DMS153 treated with DMSO at 0.1 percent for 48 hours (cell line): ENCODE measurements at regions not wholly inside any gene's neighbourhood (a gene's known extent, or its start where the extent isn't known, plus 50 kb on each side); places are given as distances from the start of the nearest gene placed in this dataset.

Source experiments
- DNase-seq: peaks from one replicate; lab custom pipeline; 2025; ENCODE audit not compliant: unreplicated experiment; lab: John Stamatoyannopoulos, UW

- DNase-seq = no peak
Measured at GRCh38 chr18:72470391-72470790, 73.8 kb downstream of the CBLN2 start.

DNA sequence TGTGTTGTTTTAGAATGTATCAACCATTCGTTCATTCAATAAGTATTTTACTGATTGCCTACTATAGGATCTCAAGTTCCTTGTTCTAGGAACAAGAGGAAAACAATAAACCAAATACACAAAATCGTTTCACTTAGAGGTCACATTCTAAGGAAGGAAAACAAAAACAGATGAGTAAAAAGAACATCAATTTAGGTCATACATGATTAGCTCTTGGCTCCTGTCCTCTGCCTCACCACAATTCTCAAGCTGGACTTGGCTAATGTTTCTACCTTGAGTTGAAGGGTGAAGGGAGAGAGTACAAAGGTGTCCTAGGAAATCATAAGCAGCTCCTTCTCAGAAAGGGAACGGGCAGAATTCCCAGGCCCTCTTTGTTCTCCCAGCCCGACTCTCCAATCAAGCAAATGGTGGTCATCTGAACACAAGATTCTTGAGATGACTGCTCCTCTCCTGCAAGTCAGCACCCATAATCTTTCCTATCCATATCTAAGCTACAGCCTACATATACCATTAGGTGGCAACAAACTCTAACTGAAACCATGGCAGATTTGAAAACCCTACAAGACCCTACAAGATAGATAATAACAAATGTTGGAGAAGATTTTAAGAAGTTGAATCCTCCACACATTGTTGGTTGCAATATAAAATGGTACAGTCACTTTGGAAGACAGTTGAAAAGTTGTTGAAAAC is 76.0 kb downstream of the CBLN2 start:
- DNase-seq = no peak

- no peak for DNase-seq
Measured at GRCh38 chr18:72460210-72460680, 83.9 kb downstream of the CBLN2 start.

GRCh38 chr18:72458271-72458670 is 85.9 kb downstream of the CBLN2 start:
- no peak for DNase-seq

DNA sequence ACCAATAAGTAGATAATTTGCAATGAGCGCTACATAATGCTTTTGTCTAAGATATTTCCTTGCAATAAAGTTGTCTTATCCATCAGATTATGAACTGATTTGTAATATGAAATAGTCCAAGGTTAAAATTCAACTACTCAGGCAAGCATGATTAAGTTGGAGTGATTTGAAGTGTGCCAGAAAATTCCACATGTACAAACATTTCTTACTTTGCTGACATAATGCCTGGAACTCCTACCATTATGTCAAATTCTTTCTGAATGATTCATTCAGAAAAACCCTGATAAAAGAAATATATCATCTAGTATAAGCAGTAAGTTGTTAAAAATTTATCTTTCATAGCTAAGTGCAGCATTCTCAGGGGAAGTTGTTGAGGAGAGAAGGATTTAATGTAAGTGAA is 87.3 kb downstream of the CBLN2 start:
- DNase-seq = no peak

- no peak for DNase-seq
Measured at GRCh38 chr18:72452328-72452727, 91.8 kb downstream of the CBLN2 start.

DNA sequence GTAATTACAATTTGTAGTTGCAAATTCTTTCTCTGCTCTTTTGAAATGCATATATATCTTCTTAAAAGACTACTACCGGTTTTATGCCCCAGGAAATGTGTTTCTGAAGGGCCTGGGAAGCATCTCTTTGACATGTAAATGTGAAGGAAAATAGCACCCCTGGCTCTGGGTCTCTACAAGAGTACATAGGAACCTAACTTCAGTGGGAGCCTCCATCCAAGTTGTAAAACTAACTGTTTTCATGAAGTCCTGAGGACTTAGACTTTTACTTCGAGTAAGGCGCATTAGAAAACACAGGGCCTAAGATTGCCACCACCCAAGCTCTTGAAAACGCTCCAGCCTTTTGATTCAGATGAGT is 99.4 kb downstream of the CBLN2 start:
- DNase-seq = no peak

GRCh38 chr18:72444111-72444797 is 99.9 kb downstream of the CBLN2 start:
- no peak for DNase-seq

DNA sequence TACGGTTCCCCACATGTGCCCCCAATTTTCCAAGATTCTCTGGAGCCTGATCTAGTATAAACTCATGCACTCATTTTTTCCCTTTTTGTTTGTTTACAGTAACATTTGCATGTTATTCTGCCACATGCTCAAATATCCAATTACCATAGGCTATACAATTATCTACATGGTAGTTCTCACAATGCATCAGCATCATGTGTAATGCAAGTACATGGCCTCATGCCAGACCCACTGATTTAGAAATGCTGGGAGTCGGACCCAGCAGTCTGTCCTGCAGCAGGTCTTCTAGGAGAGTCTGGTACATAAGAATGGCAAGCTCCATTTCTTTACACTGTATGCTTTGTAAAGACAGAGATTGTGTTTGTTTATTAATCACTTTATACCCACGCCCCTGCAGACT is 107.7 kb downstream of the CBLN2 start:
- DNase-seq = no peak

DNA sequence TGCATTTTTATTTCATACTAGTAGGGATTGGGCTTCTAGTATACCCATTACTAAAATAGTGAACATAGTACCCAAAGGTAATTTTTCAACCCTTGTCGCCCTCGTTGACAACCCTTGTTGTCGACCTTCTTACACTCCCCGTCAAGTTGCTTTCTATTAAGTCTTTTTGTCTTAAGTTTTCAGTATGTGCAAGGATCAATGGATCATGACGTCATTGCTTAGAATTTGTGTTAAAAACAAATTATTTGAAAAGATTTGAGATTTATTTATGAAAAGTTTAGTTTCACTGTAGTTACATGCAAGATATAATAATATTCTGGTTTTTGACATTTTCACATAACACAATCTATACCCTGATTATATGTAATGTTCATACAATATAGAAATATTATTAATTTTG is 110.4 kb downstream of the CBLN2 start:
- no peak for DNase-seq

GRCh38 chr18:72427721-72428120 is 116.4 kb downstream of the CBLN2 start:
- no peak for DNase-seq

GRCh38 chr18:72419914-72420313 is 124.2 kb downstream of the CBLN2 start:
- no peak for DNase-seq

DNA sequence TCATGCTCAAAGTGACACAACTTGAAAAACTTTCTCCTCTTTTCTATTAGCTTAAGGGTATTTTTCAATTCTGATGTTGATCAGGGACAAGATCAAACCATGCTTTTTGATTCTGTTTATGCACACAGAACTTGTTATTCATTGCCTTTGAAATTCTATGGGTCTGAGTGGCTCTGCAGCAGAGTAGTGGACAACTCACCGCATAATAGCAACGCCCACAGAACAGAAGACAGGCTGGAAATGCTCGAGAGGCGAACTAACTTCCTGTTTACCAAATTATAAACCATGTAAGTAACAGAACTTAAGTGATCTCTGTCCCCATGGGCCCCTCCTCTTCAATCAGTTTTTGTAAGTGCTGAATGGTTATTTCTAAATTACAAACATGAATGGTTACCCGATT is 131.2 kb downstream of the CBLN2 start:
- no peak for DNase-seq

DNA sequence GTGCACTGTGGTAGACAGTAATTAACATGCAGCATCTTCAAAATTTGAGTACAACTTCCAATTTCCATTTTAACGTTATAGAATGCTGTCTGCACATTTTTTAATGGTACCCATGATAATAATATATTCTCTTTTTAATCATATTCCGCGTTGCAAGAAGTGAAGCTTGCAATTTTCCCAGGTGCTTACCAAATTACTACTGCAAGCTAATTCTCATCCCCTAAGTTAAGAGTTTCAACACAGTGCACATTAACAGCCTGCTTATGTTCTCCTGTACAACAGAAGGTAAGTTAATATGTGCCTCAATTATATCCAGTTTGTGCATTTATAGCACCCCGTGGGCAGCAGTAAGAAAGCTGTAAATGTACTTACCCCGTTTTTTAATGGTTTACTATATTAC is 132.9 kb downstream of the CBLN2 start:
- no peak for DNase-seq

DNA sequence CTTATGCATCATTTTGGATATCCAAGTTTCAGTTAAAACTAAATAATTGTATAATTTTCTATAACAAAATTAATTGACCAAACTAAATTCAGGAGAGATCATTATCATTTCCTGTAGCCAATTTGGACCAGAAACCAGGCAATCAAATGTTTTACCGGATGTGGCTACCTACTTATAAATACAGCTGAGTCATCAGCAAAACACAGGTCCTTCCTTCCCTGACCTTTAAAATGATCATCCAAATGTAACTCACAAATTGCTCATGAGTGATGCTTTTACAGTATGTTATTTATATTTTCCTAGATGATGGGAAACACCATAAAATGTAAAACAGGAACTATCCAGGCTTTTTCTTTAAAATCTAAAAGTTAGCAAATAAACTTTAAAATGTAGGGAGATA is 133.7 kb downstream of the CBLN2 start:
- no peak for DNase-seq

DNA sequence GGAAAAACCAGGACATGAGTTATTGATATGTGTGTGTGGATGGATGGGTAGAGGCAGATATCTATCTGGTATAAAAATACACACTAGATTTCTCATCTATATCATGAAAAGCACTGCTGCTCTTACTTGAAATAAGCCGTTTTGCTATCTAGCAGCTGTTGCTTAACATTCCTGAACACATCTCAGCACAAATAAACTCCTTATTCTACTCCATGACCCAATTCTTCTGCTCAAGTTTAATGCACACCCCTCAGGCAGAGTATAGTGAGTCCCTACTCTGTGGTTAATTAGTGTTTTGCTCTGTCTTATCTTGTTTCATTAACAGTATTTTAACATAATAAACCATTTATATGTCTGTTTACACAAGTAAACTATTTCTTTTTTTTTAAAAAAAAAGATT is 134.2 kb downstream of the CBLN2 start:
- no peak for DNase-seq

GRCh38 chr18:72407048-72407447 is 137.1 kb downstream of the CBLN2 start:
- DNase-seq = no peak

GRCh38 chr18:72391951-72392350 is 152.2 kb downstream of the CBLN2 start:
- DNase-seq = no peak

- DNase-seq = no peak
Measured at GRCh38 chr18:72391427-72391826, 152.7 kb downstream of the CBLN2 start.

DNA sequence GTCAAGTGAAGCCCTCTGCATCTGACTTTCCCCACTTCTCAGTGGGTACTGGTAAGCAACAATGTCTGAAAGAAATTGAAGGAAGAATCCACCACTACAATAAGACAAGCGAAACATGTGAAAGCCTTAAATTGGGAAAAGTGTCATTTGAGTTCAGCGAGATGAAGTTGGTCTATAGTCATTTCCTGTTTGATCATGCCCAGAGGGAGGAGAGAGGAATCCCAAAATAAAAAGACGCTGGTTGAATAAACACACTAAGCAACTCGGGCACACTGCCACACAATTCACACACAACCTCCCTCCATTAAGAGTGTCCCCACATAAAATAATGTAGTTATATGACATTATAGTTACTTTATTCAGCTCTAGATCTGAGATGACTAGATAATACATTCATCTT is 166.1 kb downstream of the CBLN2 start:
- no peak for DNase-seq

DNA sequence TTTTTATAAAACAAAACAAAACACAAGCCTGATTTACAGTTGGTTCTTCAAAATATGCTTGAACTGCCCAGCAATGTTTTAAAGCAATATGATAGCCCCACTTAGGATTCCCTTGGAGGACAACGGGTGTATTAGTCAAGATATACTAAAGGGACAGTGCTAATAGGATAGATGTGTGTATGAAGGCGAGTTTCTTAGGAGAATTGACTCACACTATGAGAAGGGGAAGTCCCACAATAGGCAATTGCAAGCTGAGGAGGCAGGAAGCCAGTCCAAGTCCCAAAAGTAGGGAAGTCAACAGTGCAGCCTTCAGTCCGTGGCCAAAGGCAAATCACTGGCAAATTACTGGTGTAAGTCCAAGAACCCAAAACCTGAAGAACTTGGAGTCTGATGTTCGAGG is 167.9 kb downstream of the CBLN2 start:
- no peak for DNase-seq

DNA sequence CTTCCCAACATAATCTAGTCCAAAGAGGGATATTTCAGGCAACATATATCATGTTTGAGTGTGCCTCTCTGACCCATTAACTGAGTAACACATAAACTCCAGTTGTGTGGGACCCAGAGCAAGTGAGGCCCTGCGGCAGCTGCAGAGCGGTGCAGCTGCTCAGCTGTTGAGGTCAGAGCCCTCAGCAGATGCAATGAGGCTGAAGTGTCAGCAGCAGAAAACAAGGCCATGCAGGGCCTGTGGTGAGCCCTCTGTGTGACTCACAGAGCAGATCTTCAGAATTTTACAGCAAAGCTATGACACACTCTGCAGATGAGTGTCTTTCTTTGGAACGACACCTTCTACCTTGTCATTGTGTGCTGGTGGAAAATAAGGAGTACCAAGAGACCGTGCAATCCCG is 168.5 kb downstream of the CBLN2 start:
- no peak for DNase-seq

GRCh38 chr18:72372076-72372475 is 172.1 kb downstream of the CBLN2 start:
- DNase-seq = no peak
